GM21360 (cell line): ENCODE measurements at regions not wholly inside any gene's neighbourhood (a gene's known extent, or its start where the extent isn't known, plus 50 kb on each side); places are given as distances from the start of the nearest gene placed in this dataset.
"Not testable (repeated sequence)": the region's sequence is repeated elsewhere in the genome, so short reads cannot be mapped to it uniquely, and the experiment has no call there.

Source experiments
- ATAC-seq: cut with Tn5 transposase; IDR thresholded peaks from one replicate; pipeline ENCODE4 v1.9.1; 2021; ENCODE audit warnings: mild to moderate bottlenecking, moderate library complexity; ENCODE audit not compliant: unreplicated experiment

DNA sequence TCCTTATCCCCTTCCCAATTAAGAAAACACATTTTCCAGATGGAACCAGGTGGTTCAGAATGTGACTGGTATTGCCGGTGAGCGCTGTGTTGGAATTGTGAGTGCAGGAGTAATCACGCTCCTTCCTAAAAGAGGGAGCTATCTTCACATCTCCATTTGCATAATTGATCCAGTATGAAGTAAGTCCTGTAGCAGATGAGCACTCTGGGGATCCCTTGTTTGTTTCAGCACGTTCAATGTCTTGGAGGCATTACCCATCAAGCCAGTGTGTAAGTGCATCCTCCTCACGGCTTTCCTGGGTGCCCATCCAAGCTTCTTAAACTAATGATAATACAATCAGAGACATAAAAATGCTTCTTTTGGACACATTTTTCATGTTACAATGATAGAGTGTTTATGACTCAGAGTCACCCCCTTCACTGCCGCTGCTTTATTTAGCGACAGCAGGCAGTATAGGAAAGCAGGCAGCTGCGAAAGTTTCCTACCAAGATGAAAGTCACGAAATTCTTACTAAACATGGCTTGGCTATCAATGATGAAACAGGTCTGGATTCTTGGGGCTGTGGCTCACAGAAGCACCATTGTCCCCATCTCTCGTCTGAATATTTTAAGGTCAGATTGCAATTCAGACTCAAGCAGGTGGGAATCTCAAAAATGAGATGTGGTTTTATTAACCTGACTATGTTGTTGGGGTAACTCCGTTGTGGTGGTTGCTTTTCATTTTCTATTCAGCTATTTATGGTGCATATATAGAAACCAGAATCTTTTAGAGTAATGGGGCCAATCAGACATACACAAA, 346.3 kb upstream of the MDFIC2 start:
- ATAC-seq = no peak

DNA sequence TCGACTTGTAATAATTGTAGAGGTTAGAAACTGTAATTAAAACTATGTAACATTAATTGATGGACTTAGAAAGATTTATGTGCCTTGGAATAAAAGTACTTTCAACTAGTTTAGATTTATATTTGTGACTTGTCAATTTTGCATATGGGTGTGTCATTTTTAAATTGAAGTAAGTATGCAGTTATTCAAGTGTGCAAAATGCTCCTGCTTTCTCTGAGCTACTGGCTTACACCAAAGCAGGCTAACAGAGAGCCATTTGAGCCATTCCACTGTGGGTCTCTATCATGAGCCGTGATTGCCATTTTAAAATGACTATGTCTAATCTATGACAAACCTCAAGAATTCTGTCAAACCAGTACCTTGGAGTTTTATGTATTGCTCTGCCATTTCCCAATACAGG, 345.0 kb upstream of the MDFIC2 start:
- no peak for ATAC-seq

DNA sequence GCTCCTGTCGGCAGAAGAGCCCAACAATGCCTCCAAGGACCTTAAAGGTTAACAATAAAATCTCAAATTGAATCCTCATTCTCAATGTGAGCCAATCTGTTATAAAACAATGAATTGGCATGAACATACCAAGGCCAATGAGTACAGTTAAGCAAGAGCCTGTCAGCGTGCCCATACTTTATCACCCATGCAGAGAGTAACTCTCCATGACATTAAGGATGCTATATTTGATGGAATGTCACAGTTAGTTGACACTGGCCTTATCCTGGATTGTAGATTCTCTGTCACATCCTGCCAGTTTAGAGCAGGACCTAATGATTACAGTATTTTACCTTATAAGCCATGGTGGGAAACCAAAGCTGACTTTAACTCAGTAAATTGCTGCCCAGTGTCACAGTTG, 335.4 kb upstream of the MDFIC2 start:
- ATAC-seq = no peak

DNA sequence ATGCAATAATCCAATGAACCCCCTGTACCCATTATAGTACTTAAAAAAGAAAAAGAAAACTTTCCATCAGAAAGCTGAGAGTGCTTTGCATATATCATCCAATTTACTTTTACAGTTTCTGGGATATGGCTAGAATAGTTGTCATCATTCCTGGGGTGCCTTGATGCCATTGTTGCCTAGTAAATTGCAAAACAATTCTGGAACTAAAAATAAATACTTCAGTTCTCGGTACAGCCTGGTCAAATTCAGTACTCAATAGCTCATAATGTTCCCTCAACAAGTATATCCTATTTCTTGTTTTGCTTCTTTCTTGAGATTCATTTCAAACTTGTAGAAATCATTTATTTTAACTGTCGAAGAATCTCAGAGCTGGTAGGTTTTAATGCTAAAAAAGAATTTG, 334.7 kb upstream of the MDFIC2 start:
- no peak for ATAC-seq

DNA sequence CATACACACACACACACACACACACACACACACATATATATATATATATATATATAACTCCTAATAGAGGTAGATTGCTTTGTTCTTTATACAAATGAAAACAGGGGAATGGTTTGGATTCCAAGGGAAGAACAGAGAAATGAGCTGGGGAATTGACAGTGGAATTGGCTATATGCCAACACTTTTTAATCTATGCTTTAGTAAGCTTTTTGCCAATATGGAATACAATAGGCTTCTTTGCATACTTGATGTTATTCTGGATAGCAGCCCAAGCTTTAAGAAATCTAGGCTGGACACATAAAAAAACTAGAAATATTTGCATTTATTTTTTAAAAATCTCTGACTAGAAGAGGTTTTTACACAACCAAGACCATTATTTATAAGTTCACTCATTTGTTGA, 334.2 kb upstream of the MDFIC2 start:
- no peak for ATAC-seq

DNA sequence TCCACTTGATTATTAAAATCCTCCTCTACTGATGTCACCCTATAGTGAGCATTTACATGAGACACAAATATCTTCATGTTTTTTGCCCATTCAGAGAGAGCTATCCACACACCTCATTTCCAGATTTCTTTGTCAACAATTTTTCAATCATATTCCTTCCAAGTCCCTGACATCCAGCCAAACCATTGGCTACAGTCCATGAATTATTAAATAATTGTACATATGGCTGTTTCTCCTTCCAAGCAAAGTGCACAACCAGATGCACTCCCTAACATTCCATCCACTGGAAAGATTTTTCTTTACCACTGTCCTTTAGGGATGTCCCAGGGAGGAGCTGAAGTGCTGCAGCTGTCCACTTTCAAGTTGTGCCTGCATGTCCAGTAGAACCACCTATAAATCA, 328.0 kb upstream of the MDFIC2 start:
- no peak for ATAC-seq

DNA sequence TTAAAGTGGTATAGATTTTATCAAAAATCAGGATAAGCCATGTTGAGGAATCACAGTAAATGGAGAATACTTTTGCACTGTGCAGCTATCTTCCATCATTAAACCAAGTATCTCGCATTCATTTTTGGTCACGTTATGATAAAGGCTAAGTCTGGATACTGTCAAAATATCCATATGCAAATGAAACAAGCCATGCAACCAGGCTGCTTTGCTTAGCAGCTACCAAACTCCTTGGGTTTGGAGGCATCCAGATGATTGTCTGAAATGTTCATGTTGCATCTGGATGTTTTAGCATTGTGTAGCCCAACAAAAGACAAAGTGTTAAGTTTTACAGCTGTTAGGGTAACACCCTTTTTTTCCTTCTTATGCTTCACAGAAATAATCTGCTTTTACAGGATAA, 322.9 kb upstream of the MDFIC2 start:
- ATAC-seq = no peak

DNA sequence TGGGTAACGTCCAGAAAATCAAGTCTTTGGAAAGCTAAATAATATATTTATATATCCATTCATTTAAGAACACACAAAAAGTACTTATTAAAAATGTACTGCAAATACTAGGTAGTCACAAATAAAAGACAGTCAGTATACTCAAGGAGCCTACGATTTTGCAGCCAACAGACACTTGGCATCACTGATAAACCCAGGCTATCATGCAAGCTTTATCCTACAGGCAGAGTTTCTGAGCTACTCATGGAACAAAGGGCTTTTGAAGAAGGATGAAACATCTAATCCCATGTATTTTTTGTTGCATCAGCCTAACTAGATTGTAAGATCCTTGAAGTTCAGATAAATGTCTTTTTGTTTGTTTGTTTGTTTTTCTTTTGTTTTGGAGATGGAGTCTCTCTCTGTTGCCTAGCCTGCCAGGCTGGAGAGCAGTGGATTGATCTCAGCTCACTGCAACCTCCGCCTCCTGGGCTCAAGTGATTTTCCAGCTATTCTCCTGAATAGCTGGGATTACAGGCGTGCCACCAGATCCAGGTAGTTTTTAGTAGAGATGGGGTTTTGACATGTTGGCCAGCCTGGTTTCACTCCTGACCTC, 319.4 kb upstream of the MDFIC2 start:
- no peak for ATAC-seq

DNA sequence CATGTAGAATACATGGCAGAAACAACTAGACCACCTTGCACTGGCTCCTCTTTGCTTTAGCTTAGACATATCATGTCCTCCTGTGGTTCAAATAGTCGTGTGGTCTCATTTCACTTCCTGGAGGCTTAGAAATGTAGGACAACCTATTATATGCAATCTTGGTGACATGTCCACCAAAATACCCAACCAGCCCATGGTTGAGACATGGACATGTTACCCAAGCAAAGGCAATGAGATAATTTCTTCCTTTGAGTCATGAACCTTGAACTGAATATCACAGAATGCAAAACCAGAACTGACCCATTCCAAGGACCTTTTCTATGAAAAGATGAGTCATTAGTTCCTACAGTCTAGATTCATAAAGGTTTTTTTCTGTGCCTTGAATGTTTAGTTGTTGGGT, 309.0 kb upstream of the MDFIC2 start:
- no peak for ATAC-seq

DNA sequence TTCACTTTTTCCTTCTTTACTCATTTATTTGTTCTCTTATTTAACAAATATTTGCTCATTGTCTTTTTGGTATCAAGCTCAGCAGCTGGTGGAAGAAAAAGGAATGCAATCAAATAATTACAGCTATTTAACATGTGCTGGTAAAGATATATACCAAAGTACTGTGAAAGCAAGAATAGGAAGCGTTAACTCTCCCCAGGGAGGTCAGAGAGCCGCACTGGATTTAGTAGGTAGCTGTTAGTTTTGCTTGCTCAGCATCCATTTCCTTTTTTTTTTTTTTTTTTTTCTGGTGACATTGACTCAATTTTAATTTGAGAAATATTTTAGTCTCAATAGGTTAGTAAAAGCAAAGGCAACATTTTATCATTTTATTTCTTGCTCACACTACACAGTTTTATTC, 308.5 kb upstream of the MDFIC2 start:
- no peak for ATAC-seq

DNA sequence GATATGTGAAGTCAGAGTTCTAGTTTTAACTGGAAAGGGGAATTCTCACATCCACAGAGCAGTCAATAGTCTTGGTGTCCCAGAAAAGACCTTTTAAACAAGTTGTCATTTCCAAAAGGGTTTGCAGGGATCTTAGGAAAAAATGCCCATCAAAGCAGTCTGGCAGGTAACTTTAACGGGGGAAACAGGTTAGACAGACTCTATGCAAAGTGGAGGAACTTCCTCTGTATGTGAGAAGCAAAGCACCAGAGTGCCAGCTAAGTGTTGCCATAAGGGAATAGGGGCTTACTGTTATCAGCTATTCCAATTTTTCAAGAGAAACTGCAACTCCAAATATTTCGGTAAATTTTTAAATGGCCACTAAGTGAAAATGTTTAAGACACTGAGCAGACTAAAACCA, 307.9 kb upstream of the MDFIC2 start:
- ATAC-seq = no peak

DNA sequence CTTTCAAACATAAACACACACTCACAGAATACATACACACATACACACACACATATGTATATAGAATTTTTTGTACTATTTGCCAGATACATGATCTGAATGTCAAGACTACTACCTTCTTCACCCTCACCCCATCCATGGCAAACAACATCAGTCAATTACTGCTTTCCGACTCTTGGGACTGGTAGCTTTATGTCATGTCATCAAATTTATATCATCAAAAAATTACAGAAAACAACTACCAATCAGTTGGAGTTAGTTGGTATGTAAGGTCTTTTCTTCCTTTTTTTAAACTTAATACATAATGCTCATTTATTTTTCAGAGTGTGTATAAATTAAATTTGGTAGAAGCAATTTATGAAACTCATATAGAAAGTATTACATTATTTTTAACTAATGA, 305.7 kb upstream of the MDFIC2 start:
- no peak for ATAC-seq

DNA sequence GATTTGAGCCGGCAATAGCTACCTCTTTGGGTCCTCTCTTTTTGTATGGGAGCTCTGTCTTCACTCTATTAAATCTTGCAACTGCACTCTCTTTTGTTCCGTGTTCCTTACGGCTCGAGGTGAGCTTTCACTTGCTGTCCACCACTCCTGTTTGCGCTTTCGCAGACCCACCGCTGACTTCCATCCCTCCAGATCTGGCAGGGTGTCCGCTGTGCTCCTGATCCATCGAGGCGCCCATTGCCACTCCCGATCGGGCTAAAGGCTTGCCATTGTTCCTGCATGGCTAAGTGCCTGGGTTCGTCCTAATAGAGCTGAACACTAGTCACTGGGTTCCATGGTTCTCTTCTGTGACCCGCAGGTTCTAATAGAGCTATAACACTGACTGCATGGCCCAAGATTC, 304.9 kb upstream of the MDFIC2 start:
- not testable (repeated sequence) for ATAC-seq

DNA sequence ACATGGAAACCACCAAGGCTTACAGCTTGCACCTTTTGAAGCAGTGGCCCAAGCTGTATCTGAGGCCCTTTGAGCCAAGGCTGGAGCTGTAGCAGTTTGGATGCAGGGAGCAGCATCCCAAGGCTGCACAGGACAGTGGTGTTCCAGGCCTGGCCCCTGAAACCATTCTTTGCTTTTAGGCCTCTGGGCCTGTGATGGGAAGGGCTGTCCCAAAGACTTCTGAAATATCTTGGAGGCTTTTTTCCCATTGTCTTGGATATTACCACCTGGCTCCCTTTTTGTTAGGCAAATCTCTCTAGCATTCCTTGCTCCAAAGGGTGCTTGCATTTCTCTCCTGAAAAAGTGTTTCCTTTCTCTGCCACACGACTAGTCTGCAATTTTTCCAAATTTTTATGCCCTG, 302.8 kb upstream of the MDFIC2 start:
- no peak for ATAC-seq

DNA sequence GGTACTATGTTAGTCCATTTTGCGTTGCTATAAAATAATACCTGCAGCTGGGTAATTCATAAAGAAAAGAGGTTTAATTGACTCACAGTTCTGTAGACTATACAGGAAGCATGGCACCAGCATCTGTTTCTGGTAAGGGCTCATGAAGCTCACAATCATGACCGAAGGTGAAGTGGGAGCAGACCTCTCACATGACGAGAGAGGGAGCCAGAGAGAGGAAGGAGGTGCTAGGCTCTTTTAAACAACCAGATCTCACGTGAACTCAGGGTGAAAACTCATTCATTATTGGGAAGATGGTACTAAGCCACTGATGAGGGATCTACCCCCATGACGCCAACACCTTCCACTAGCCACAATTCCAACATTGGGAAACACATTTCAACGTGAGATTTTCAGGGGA, 301.7 kb upstream of the MDFIC2 start:
- no peak for ATAC-seq

DNA sequence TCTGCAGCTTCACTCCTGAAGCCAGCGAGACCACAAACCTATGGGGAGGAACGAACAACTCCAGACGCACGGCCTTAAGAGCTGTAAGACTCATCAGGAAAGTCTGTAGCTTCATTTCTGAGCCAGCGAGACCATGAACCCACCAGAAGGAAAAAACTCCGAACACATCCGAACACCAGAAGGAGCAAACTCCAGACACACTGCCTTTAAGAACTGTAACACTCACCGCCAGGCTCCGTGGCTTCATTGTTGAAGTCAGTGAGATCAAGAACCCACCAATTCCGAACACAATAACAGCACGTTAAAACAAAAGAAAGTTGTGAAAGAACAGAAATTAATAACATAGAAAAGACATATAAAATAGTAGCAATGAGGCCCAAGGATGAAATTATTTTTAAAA, 300.5 kb upstream of the MDFIC2 start:
- ATAC-seq = no peak

DNA sequence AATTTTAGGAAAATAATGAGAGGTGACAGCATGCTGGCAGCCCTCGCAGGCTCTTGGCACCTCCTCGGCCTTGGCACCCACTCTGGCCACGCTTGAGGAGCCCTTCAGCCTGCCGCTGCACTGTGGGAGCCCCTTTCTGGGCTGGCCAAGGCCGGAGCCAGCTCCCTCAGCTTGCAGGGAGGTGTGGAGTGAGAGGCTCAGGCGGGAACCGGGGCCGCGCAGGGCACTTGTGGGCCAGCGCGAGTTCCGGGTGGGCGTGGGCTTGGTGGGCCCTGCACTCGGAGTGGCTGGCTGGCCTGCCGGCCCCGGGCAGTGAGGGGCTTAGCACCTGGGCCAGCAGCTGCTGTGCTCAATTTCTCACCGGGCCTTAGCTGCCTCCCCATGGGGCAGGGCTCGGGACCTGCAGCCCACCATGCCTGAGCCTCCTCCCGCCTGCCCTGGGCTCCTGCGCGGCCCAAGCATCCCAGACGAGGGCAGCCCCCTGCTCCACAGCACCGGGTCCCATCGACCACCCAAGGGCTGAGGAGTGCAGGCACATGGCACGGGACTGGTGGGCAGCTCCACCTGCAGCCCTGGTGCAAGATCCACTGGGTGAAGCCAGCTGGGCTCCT, 299.3 kb upstream of the MDFIC2 start:
- not testable (repeated sequence) for ATAC-seq

DNA sequence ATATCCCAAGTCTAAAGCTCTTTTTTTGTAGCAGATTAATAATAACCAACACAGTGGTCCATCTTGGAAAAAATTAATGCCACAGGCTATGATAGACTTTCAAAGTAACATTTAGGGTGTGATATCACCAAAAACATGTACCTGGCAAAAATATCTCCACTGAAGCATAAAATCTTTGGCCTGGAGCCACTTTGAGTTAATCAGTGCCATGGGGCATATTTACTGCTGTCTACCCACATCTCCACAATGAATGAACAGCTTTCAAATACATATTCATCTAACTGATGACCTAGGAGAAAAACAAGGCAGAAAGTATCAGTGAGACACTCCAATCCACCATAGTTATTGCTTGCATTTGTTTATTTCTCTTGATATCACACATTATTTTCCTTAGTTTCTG, 296.0 kb upstream of the MDFIC2 start:
- ATAC-seq = no peak

DNA sequence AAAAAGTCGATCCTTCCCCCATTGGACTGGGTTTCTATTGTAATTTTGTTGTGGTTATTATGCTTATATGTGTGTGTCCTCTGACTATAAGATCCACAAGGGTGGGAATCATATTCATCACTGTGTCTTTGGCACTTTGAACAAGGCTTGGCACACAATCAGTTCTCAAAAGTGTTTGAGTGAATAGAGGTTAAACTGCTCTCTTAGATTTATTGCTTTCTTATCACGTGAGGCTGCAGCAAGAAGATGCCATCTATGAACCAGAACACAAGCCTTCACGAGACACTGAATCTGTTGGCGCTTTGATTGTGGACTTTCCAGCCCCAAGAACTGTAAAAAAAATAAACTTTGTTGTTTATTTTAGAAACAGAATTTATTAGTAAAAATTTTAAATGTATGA, 295.0 kb upstream of the MDFIC2 start:
- no peak for ATAC-seq

DNA sequence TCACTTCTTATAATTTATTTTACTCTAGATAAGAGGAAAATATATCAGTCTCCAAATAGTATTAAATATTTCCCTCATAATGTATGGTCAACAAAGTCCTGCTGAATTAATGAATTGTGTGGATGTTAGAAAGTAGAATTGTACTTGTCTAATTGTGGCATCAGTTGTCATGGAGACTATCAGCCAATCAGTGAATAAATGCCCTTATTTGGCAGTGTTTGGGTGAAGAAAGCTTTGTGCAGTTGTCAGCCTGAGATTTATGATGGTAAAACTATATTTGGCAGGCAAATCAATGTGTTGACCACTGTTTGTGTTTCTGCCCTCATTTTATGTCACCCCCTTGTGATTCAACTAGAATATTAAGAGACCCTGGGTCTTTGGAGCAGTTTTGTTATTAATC, 293.6 kb upstream of the MDFIC2 start:
- no peak for ATAC-seq

DNA sequence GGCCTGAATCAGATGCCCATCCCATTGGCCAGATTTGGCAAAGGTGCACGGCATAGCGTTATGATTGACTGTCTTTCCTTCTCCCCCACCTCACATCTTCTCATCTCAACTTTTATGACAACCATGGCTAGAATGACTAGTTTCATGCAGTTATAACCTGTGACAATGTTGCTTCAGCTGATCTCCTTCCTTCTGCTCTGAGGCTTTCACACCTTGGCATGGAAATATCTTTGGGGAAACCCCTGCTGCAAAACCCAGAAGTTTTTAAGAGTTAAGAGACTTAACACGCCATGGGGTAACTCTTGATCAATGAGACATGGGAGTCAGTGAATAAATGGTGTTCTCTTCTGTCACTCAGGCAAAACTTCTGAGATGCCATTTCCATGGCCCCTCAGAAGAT, 290.7 kb upstream of the MDFIC2 start:
- no peak for ATAC-seq

DNA sequence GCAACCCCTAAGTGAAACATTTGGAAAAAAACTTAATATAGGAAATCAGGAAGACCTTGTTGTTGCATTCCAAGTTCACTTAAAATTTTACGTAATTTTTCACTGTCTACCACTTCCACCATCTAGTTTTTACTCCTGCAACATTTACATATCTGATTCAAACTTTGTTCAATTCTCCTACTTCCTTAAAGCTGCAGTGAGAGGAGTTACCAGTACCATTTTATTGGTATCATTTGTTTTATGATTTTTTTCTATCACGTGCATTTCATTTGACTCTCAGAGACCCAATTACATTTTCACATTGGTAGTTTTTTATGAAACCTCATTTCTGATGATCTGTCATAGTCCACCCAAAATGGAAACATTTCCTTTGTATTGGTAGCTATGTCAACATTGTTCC, 284.9 kb upstream of the MDFIC2 start:
- ATAC-seq = no peak

DNA sequence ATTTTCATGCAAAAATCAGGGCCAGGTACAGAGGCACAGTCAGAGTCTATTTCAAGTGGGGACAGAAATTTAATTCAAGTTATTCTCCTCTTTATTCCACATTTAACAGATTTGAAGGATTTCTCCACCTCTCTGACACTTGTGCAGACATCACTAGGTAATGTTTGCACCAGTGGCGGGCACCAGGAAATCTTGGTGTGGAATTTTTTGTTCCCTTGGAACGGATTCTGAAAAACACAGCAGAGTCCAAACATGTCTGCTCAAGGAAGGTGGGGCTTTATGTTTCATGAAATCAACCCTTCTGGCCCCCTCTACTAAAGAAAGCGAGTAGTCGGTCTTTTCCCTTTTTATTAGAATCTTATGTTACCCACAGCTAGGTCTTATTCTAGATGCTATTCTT, 271.2 kb upstream of the MDFIC2 start:
- ATAC-seq = no peak
